Mucosa of descending colon (tissue), 3 donors: ENCODE measurements at regions not wholly inside any gene's neighbourhood (a gene's known extent, or its start where the extent isn't known, plus 50 kb on each side); places are given as distances from the start of the nearest gene placed in this dataset.

Source experiments
- ATAC-seq: fragments of 200-7000 bp; cut with Tn5 transposase; one replicate; pipeline ENCODE4 v1.9.1; 2020; ENCODE audit warnings: mild to moderate bottlenecking, moderate library complexity
- DNase-seq, 3 donors: peaks; one replicate each; pipeline ENCODE4 v3.0.0-alpha.2; 2020
- H3K36me3 ChIP-seq: fragments of 200-600 bp; one replicate; pipeline ENCODE4 v1.8.0; 2021; ENCODE audit warnings: low read depth, mild to moderate bottlenecking
- H3K4me1 ChIP-seq: fragments of 200-600 bp; one replicate; pipeline ENCODE4 v1.8.0; 2021; ENCODE audit warnings: low read depth, mild to moderate bottlenecking
- H3K4me3 ChIP-seq: fragments of 200-600 bp; one replicate; pipeline ENCODE4 v1.8.0; 2021; ENCODE audit warnings: mild to moderate bottlenecking
- H3K9me3 ChIP-seq: fragments of 200-600 bp; one replicate; pipeline ENCODE4 v1.8.0; 2021; ENCODE audit warnings: mild to moderate bottlenecking
- CTCF ChIP-seq: fragments of 200-600 bp; IDR thresholded peaks from one replicate; pipeline ENCODE4 v1.8.0; 2022; ENCODE audit warnings: antibody characterized with exemption, mild to moderate bottlenecking
- intact Hi-C, 2 donors: fragments of 100-400 bp; cut with DNase I in 1 of 2; cut with micrococcal nuclease in 1 of 2; formaldehyde crosslinking; loops; one replicate each; pipeline versions ENCODE4 v1.11.0 to v1.11.1; 2022; cut with DNase I, micrococcal nuclease
- donor health status: DM: no; HTN: no; CAD: no; lungs with moderate emphysema.
- donor health status: DM: no; HTN: no; CAD: no.
- donor health status: DM: no; HTN: yes; CAD: no.

- Histone ChIP-seq H3K9me3 (no peaks in the 10 kb centered on the region), H3K36me3 (no peaks in the 10 kb centered on the region), H3K4me3 (no peak overlapping the region), H3K4me1 (no peaks in the 10 kb centered on the region)
- no peak for TF ChIP-seq CTCF
- no peak for ATAC-seq
- no peak for DNase-seq
- intact Hi-C loops = no loop called here
Measured at GRCh38 chrX:143095321-143095720, 69.6 kb downstream of the SPANXN4 start.

DNA sequence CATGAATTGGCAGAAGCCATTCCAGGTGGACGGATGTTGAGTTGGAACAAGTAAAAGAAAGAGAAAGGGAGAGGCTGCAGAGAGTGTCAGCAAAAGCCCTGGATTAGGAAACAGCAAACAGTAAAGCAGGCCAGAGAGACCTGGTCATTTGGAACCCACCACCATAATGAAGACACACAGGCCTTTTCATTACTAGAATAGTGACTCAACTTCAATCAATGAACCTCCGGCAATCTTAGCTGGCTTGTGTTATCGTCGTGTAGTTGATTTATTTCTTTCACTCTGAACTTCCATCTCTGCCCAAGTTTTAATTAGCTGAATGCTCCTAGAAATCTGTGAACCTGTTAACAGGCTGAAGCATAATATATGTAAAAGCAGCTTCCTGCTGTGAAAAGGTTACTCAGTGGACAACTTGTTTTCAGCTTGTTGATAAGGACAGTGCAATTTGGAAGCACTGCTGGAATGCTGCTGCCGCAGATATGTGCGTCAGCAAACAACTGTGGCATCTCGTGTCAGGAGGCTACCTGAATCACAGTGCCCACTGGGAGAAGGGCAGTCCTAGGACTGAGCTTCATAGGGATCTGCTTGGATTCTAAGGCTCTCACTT is 68.8 kb downstream of the SPANXN4 start:
- DNase-seq (no peak), ATAC-seq (no peak)
- Histone ChIP-seq H3K36me3 (no peaks in the 10 kb centered on the region), H3K9me3 (no peaks in the 10 kb centered on the region), H3K4me1 (no peaks in the 10 kb centered on the region), H3K4me3 (no peak overlapping the region)
- TF ChIP-seq CTCF = no peak
- intact Hi-C loops = no loop called here
